Esophagus squamous epithelium (tissue), 4 donors: ENCODE measurements at regions not wholly inside any gene's neighbourhood (a gene's known extent, or its start where the extent isn't known, plus 50 kb on each side); places are given as distances from the start of the nearest gene placed in this dataset.

Experiments
- CTCF ChIP-seq, 6 experiments: fragments of 450-650 bp in 4 of 6; fragments of 200-600 bp in 2 of 6; sonication (generic) in 2 of 6; IDR thresholded peaks; one replicate each; pipeline ENCODE4 v1.5.1; 2016 to 2019; ENCODE audit warnings: antibody characterized with exemption in 6 of 6, mild to moderate bottlenecking in 4 of 6, moderate library complexity in 4 of 6
- POLR2A ChIP-seq, 4 donors: fragments of 450-650 bp; IDR thresholded peaks; one replicate each; pipeline ENCODE4 v1.6.1; 2017; ENCODE audit warnings: antibody characterized with exemption in 4 of 4, mild to moderate bottlenecking in 4 of 4, moderate library complexity in 3 of 4

- TF ChIP-seq CTCF (IDR thresholded peaks at IDR 0.05) (no peak), POLR2A (IDR thresholded peaks at IDR 0.05) (no peak)
Measured at GRCh38 chr3:16692486-16693344, 87.5 kb upstream of the DAZL start.
